WTC11 (cell line): ENCODE measurements at regions not wholly inside any gene's neighbourhood (a gene's known extent, or its start where the extent isn't known, plus 50 kb on each side); places are given as distances from the start of the nearest gene placed in this dataset.

Source experiments
- ATAC-seq: fragments of 200-7000 bp; cut with Tn5 transposase; 2 replicates; pipeline ENCODE4 v1.10.0; 2021; ENCODE audit warnings: mild to moderate bottlenecking, moderate library complexity
- CTCF ChIA-PET: fragments of 300-600 bp; sonication (Branson Sonifier 250); formaldehyde crosslinking; loops from one replicate; lab custom pipeline; 2021; ENCODE audit warnings: antibody characterized with exemption; lab: Charles Lee
- POLR2A ChIA-PET: fragments of 350-600 bp; sonication (Branson Sonifier 250); formaldehyde crosslinking; loops from one replicate; lab custom pipeline; 2021; ENCODE audit warnings: antibody characterized with exemption; lab: Charles Lee
- DNase-seq: peaks from one replicate; pipeline ENCODE4 v3.0.0; 2021; ENCODE audit warnings: low spot score
- H3K27ac Mint-ChIP-seq: 2 replicates; pipeline ENCODE4 v1.8.0; 2021; ENCODE audit warnings: mixed read lengths
- H3K27me3 Mint-ChIP-seq: 2 replicates; pipeline ENCODE4 v1.8.0; 2021; ENCODE audit warnings: low read depth, mild to moderate bottlenecking, moderate library complexity, mixed read lengths
- H3K36me3 Mint-ChIP-seq: 2 replicates; pipeline ENCODE4 v1.8.0; 2021; ENCODE audit warnings: mixed read lengths
- H3K4me1 Mint-ChIP-seq: 2 replicates; pipeline ENCODE4 v1.8.0; 2022; ENCODE audit warnings: mixed read lengths
- H3K4me3 Mint-ChIP-seq: 2 replicates; pipeline ENCODE4 v1.8.0; 2021; ENCODE audit warnings: mild to moderate bottlenecking, moderate library complexity, mixed read lengths
- H3K9me3 Mint-ChIP-seq: 2 replicates; pipeline ENCODE4 v1.8.0; 2021; ENCODE audit warnings: mixed read lengths
- GTF2I ChIP-seq: fragments of 250-450 bp; sonication (Bioruptor Pico); conservative IDR thresholded peaks from 2 replicates; pipeline ENCODE4 v1.4.0; 2021; ENCODE audit warnings: mild to moderate bottlenecking
- NFE2L1 ChIP-seq: sonication (generic); formaldehyde crosslinking; IDR thresholded peaks from 2 replicates; pipeline ENCODE4 v1.8.1; 2023; ENCODE audit warnings: missing genetic modification reagents
- NR3C1 ChIP-seq: sonication (generic); formaldehyde crosslinking; conservative IDR thresholded peaks from 2 replicates; pipeline ENCODE4 v1.8.1; 2023; ENCODE audit warnings: low read depth, mild to moderate bottlenecking, missing genetic modification reagents
- RELA ChIP-seq: sonication (generic); formaldehyde crosslinking; IDR thresholded peaks from 2 replicates; pipeline ENCODE4 v1.8.1; 2022; ENCODE audit warnings: missing genetic modification reagents, mild to moderate bottlenecking, borderline replicate concordance
- TEAD1 ChIP-seq: sonication (generic); formaldehyde crosslinking; IDR thresholded peaks from 2 replicates; pipeline ENCODE4 v1.8.0; 2022; ENCODE audit warnings: mild to moderate bottlenecking, missing genetic modification reagents
- TP53 ChIP-seq: sonication (generic); formaldehyde crosslinking; IDR thresholded peaks from 2 replicates; pipeline ENCODE4 v1.8.1; 2023; ENCODE audit warnings: mild to moderate bottlenecking, missing genetic modification reagents
- ZNF232 ChIP-seq: sonication (generic); formaldehyde crosslinking; IDR thresholded peaks from 2 replicates; pipeline ENCODE4 v1.8.0; 2022; ENCODE audit warnings: mild to moderate bottlenecking, missing genetic modification reagents
- ZNF263 ChIP-seq: sonication (generic); formaldehyde crosslinking; IDR thresholded peaks from 2 replicates; pipeline ENCODE4 v1.8.1; 2022; ENCODE audit warnings: low read depth, mild to moderate bottlenecking, moderate library complexity, missing genetic modification reagents
- TF ChIP-seq, protein P1 (sequence below): fragments of 250-450 bp; sonication (Bioruptor Pico); IDR thresholded peaks from 2 replicates; pipeline ENCODE4 v2.1.2; 2022; ENCODE audit warnings: mild to moderate bottlenecking, moderate library complexity
- TF ChIP-seq, protein P2 (sequence below): sonication (generic); formaldehyde crosslinking; IDR thresholded peaks from 2 replicates; pipeline ENCODE4 v1.8.1; 2023; ENCODE audit warnings: mild to moderate bottlenecking, missing genetic modification reagents
- TF ChIP-seq, protein P3 (sequence below): sonication (generic); formaldehyde crosslinking; IDR thresholded peaks from 2 replicates; pipeline ENCODE4 v1.8.0; 2023; ENCODE audit warnings: missing genetic modification reagents, mild to moderate bottlenecking, borderline replicate concordance
- TF ChIP-seq, protein P4 (sequence below): sonication (generic); formaldehyde crosslinking; conservative IDR thresholded peaks from 2 replicates; pipeline ENCODE4 v1.8.1; 2023; ENCODE audit warnings: mild to moderate bottlenecking, low read depth, missing genetic modification reagents, moderate library complexity
- TF ChIP-seq, protein P5 (sequence below): sonication (generic); formaldehyde crosslinking; IDR thresholded peaks from 2 replicates; pipeline ENCODE4 v1.8.1; 2022; ENCODE audit warnings: low read depth, missing genetic modification reagents, borderline replicate concordance
- TF ChIP-seq, protein P6 (sequence below): sonication (generic); formaldehyde crosslinking; IDR thresholded peaks from 2 replicates; pipeline ENCODE4 v1.8.1; 2023; ENCODE audit warnings: mild to moderate bottlenecking, missing genetic modification reagents

DNA sequence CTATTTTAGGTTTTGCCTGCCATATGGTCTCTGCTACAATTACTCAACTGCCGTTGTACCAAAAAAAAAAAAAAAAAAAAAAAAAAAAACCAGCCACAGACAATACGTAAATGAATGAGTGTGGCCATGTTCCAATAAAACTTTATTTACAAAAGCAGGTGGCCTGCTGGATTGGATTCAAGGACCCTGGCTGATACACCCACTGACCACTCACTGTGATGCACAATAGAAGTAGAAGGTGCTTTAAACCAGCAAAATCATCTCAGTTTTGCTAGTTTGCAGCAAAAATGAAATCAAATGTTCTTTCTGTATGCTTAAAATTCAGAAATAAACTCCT, 137.4 kb downstream of the AKAIN1 start (continued):
- TF ChIP-seq, protein P1, sequence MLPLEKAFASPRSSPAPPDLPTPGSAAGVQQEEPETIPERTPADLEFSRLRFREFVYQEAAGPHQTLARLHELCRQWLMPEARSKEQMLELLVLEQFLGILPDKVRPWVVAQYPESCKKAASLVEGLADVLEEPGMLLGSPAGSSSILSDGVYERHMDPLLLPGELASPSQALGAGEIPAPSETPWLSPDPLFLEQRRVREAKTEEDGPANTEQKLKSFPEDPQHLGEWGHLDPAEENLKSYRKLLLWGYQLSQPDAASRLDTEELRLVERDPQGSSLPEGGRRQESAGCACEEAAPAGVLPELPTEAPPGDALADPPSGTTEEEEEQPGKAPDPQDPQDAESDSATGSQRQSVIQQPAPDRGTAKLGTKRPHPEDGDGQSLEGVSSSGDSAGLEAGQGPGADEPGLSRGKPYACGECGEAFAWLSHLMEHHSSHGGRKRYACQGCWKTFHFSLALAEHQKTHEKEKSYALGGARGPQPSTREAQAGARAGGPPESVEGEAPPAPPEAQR, result no peak
- TF ChIP-seq GTF2I (CRISPR knock-in tag), result no peak
- no peak for TF ChIP-seq RELA (CRISPR knock-in tag)
- TF ChIP-seq NR3C1 (CRISPR knock-in tag), result no peak
- TF ChIP-seq, protein P2, sequence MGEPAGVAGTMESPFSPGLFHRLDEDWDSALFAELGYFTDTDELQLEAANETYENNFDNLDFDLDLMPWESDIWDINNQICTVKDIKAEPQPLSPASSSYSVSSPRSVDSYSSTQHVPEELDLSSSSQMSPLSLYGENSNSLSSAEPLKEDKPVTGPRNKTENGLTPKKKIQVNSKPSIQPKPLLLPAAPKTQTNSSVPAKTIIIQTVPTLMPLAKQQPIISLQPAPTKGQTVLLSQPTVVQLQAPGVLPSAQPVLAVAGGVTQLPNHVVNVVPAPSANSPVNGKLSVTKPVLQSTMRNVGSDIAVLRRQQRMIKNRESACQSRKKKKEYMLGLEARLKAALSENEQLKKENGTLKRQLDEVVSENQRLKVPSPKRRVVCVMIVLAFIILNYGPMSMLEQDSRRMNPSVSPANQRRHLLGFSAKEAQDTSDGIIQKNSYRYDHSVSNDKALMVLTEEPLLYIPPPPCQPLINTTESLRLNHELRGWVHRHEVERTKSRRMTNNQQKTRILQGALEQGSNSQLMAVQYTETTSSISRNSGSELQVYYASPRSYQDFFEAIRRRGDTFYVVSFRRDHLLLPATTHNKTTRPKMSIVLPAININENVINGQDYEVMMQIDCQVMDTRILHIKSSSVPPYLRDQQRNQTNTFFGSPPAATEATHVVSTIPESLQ (CRISPR knock-in tag), result no peak
- TF ChIP-seq, all 79 proteins: peak for 0

DNA sequence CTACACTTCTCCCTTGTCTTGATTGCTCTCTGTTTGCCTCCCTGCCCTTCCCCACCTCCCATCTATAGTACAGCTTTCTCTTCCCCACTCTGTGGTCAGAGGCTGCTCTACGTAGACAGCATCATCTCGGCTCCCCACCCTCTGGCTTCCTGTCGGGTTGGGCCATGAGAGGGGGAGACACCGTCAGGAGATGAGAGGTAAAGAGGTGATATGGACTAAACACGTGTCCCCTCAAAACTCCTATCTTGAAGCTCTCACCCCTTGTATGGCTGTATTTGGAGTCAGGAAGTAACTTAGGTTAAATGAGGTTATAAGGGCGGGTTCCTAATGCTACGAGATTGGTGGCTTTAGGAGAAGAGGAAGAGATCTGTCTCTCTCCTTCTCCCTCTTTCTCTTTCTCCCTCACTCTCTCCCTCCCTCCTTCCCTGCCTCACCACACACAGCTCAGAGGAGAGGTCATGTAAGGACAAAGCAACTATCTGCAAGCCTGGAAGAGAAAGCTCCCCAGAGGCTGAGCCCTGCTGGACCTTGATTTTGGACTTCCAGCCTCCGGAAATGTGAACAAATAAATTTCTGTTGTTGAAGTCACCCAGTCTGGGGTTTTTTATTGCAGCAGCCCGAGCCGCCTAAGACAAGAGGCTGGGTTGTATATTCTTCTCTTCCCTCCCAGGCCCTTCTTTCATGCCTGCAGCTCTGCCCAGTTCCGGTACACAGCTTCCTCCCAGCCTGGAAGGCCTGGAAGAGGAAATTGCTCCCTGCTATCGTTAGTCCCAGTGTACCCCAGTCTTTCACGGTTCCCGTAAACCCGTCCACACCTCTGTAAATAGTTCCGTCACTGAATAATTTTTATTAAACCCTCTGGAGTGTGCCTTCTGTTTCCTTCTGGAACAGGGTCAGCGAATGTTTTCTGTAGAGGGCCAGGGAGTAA, 138.0 kb downstream of the AKAIN1 start:
- ChIA-PET CTCF (interaction anchor here (0.7 to 2.0 kb wide), 5 partner anchors 153 to 877 kb away, joined by 3 to 8 read pairs (median 3); partner anchors contain the start of gene DLGAP1), POLR2A (no interaction called here)
- no peaks in the 10 kb centered on the region for H3K9me3 Mint-ChIP-seq
- H3K27me3 Mint-ChIP-seq, result no peaks in the 10 kb centered on the region
- peaks cover 4% of the 10 kb centered on the region for H3K4me1 Mint-ChIP-seq
- no peaks in the 10 kb centered on the region for H3K36me3 Mint-ChIP-seq
- no peak overlapping the region for H3K4me3 Mint-ChIP-seq
- H3K27ac Mint-ChIP-seq, result no peak overlapping the region
- ATAC-seq (peak; percentile 31; the same call in 1 of the 2 replicates), DNase-seq (no peak)
- TF ChIP-seq ZNF232 (CRISPR knock-in tag) (no peak), TEAD1 (CRISPR knock-in tag) (no peak), ZNF263 (no peak), NFE2L1 (no peak), RELA (CRISPR knock-in tag) (no peak), TP53 (CRISPR knock-in tag) (no peak)
- TF ChIP-seq, protein P3, sequence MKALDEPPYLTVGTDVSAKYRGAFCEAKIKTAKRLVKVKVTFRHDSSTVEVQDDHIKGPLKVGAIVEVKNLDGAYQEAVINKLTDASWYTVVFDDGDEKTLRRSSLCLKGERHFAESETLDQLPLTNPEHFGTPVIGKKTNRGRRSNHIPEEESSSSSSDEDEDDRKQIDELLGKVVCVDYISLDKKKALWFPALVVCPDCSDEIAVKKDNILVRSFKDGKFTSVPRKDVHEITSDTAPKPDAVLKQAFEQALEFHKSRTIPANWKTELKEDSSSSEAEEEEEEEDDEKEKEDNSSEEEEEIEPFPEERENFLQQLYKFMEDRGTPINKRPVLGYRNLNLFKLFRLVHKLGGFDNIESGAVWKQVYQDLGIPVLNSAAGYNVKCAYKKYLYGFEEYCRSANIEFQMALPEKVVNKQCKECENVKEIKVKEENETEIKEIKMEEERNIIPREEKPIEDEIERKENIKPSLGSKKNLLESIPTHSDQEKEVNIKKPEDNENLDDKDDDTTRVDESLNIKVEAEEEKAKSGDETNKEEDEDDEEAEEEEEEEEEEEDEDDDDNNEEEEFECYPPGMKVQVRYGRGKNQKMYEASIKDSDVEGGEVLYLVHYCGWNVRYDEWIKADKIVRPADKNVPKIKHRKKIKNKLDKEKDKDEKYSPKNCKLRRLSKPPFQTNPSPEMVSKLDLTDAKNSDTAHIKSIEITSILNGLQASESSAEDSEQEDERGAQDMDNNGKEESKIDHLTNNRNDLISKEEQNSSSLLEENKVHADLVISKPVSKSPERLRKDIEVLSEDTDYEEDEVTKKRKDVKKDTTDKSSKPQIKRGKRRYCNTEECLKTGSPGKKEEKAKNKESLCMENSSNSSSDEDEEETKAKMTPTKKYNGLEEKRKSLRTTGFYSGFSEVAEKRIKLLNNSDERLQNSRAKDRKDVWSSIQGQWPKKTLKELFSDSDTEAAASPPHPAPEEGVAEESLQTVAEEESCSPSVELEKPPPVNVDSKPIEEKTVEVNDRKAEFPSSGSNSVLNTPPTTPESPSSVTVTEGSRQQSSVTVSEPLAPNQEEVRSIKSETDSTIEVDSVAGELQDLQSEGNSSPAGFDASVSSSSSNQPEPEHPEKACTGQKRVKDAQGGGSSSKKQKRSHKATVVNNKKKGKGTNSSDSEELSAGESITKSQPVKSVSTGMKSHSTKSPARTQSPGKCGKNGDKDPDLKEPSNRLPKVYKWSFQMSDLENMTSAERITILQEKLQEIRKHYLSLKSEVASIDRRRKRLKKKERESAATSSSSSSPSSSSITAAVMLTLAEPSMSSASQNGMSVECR (CRISPR knock-in tag), result no peak
- TF ChIP-seq, protein P4, sequence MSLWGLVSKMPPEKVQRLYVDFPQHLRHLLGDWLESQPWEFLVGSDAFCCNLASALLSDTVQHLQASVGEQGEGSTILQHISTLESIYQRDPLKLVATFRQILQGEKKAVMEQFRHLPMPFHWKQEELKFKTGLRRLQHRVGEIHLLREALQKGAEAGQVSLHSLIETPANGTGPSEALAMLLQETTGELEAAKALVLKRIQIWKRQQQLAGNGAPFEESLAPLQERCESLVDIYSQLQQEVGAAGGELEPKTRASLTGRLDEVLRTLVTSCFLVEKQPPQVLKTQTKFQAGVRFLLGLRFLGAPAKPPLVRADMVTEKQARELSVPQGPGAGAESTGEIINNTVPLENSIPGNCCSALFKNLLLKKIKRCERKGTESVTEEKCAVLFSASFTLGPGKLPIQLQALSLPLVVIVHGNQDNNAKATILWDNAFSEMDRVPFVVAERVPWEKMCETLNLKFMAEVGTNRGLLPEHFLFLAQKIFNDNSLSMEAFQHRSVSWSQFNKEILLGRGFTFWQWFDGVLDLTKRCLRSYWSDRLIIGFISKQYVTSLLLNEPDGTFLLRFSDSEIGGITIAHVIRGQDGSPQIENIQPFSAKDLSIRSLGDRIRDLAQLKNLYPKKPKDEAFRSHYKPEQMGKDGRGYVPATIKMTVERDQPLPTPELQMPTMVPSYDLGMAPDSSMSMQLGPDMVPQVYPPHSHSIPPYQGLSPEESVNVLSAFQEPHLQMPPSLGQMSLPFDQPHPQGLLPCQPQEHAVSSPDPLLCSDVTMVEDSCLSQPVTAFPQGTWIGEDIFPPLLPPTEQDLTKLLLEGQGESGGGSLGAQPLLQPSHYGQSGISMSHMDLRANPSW (CRISPR knock-in tag), result no peak
- TF ChIP-seq, protein P5, sequence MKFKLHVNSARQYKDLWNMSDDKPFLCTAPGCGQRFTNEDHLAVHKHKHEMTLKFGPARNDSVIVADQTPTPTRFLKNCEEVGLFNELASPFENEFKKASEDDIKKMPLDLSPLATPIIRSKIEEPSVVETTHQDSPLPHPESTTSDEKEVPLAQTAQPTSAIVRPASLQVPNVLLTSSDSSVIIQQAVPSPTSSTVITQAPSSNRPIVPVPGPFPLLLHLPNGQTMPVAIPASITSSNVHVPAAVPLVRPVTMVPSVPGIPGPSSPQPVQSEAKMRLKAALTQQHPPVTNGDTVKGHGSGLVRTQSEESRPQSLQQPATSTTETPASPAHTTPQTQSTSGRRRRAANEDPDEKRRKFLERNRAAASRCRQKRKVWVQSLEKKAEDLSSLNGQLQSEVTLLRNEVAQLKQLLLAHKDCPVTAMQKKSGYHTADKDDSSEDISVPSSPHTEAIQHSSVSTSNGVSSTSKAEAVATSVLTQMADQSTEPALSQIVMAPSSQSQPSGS (CRISPR knock-in tag), result no peak
- TF ChIP-seq, protein P6, sequence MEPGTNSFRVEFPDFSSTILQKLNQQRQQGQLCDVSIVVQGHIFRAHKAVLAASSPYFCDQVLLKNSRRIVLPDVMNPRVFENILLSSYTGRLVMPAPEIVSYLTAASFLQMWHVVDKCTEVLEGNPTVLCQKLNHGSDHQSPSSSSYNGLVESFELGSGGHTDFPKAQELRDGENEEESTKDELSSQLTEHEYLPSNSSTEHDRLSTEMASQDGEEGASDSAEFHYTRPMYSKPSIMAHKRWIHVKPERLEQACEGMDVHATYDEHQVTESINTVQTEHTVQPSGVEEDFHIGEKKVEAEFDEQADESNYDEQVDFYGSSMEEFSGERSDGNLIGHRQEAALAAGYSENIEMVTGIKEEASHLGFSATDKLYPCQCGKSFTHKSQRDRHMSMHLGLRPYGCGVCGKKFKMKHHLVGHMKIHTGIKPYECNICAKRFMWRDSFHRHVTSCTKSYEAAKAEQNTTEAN (CRISPR knock-in tag), result no peak
